SU-DHL-6 (cell line): ENCODE measurements at regions not wholly inside any gene's neighbourhood (a gene's known extent, or its start where the extent isn't known, plus 50 kb on each side); places are given as distances from the start of the nearest gene placed in this dataset.

Experiments
- H2AFZ ChIP-seq: fragments of 200-600 bp; sonication (generic); 2 replicates; pipeline ENCODE4 v1.6.1; 2014; ENCODE audit warnings: low read depth, mild to moderate bottlenecking, moderate library complexity, mixed read lengths, antibody characterized with exemption, low read length; ENCODE audit not compliant: severe bottlenecking
- H3F3A ChIP-seq: fragments of 200-600 bp; shearing (Covaris generic); 2 replicates; pipeline ENCODE4 v1.6.0; 2016; ENCODE audit warnings: antibody characterized with exemption, mild to moderate bottlenecking; ENCODE audit not compliant: insufficient read depth
- H3K27ac ChIP-seq: fragments of 200-600 bp; sonication (generic); 2 replicates; pipeline ENCODE4 v1.5.1; 2016; ENCODE audit warnings: low read depth, mild to moderate bottlenecking, low read length, moderate library complexity, mixed read lengths
- H3K27me3 ChIP-seq: fragments of 200-600 bp; sonication (generic), shearing (Covaris generic); 2 replicates; pipeline ENCODE4 v1.6.0; 2014; ENCODE audit warnings: mild to moderate bottlenecking, low read length
- H3K36me3 ChIP-seq: fragments of 200-600 bp; sonication (generic); 2 replicates; pipeline ENCODE4 v1.6.1; 2014; ENCODE audit warnings: mild to moderate bottlenecking, low read length, mixed read lengths
- H3K4me2 ChIP-seq: fragments of 300-600, 200-600 bp; shearing (Covaris generic), sonication (generic); 2 replicates; pipeline ENCODE4 v1.6.0; 2014; ENCODE audit warnings: low read length, low read depth, mild to moderate bottlenecking; ENCODE audit not compliant: poor library complexity, severe bottlenecking
- H3K4me3 ChIP-seq: fragments of 200-600 bp; sonication (generic); 2 replicates; pipeline ENCODE4 v1.5.1; 2014; ENCODE audit warnings: antibody characterized with exemption, low read length, mild to moderate bottlenecking, mixed read lengths; ENCODE audit not compliant: insufficient read depth, poor library complexity, severe bottlenecking
- H3K79me2 ChIP-seq: fragments of 200-600 bp; sonication (generic); 2 replicates; pipeline ENCODE4 v1.6.1; 2014; ENCODE audit warnings: mild to moderate bottlenecking, low read length, moderate library complexity; ENCODE audit not compliant: insufficient read depth
- H3K9ac ChIP-seq: fragments of 200-600 bp; sonication (generic); 2 replicates; pipeline ENCODE4 v1.7.0; 2014; ENCODE audit warnings: mild to moderate bottlenecking, low read length
- H3K9me2 ChIP-seq: fragments of 200-600 bp; sonication (generic); replicated peaks from 2 replicates; pipeline ENCODE4 v1.6.1; 2014; ENCODE audit warnings: low read length; ENCODE audit not compliant: insufficient read depth
- H3K9me3 ChIP-seq: fragments of 200-600 bp; sonication (generic); 2 replicates; pipeline ENCODE4 v1.6.1; 2014; ENCODE audit warnings: low read length, mixed read lengths; ENCODE audit not compliant: insufficient read depth
- H4K20me1 ChIP-seq: fragments of 200-600 bp; sonication (generic); 2 replicates; pipeline ENCODE4 v1.6.1; 2014; ENCODE audit warnings: low read depth, mild to moderate bottlenecking, antibody characterized with exemption, low read length, moderate library complexity, mixed read lengths
- CTCF ChIP-seq: fragments of 200-600 bp; sonication (generic); IDR thresholded peaks from one replicate; pipeline ENCODE4 v1.5.1; 2017; ENCODE audit warnings: antibody characterized with exemption, mild to moderate bottlenecking, low read length, moderate library complexity; ENCODE audit not compliant: insufficient read depth, poor library complexity, severe bottlenecking
- EZH2phosphoT487 ChIP-seq: fragments of 200-600 bp; sonication (generic), shearing (Covaris generic); conservative IDR thresholded peaks from 2 replicates; pipeline ENCODE4 v1.6.1; 2018; ENCODE audit warnings: mild to moderate bottlenecking, antibody characterized with exemption, low read length, moderate library complexity, mixed read lengths

DNA sequence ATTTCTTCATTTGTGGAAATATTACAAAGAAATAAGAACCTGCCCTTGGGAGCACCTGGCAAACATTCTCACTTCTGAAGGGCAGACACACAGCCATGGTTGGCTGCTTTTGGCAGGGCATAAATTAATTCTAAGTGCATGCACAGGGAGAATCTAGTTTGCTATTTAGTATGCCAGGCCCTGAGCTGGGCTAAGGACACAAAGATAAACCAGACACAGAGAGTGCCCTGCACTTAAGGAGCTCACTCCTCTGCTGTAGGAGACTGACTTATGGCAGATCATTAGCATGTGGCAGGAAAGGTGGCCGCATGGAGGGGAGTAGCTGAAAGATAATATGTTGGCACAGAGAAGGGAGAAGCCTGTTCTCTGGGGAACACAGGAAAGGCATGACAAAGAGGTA lies 367.0 kb downstream of the LPIN1 start:
- no peaks in the 10 kb centered on the region for H3K27me3 ChIP-seq
- no peak overlapping the region for H2AFZ ChIP-seq
- H3F3A ChIP-seq = peaks cover 38% of the 10 kb centered on the region
- H3K4me2 ChIP-seq = peak overlapping the region; percentile 33
- no peaks in the 10 kb centered on the region for H3K36me3 ChIP-seq
- no peak overlapping the region for H3K4me3 ChIP-seq
- no peaks in the 10 kb centered on the region for H3K9me2 ChIP-seq
- H4K20me1 ChIP-seq = no peaks in the 10 kb centered on the region
- no peaks in the 10 kb centered on the region for H3K79me2 ChIP-seq
- H3K9me3 ChIP-seq = no peaks in the 10 kb centered on the region
- peak overlapping the region; percentile 92 for H3K27ac ChIP-seq
- TF ChIP-seq EZH2phosphoT487 (no peak), CTCF (no peak)
- peak overlapping the region; percentile 40 for H3K9ac ChIP-seq

DNA sequence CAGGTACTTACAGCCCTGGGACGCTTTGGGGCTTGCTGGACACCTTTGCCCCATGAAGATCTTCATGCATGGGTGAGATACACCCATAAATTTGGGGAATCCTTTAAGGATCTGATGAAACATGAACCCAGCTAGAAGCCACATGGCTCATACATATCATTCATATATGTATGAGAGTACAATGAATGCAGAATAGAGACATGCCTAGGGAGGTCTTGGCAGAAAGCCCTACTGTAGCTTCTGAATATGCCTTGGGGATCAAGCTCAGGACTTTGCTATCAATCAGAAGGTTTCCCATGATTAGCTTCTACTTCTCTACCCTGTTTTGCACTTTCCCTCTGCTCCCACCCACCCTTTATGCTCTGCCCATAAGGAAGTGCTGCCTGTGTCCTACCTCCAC lies 368.4 kb downstream of the LPIN1 start:
- no peak for TF ChIP-seq CTCF
- no peak for TF ChIP-seq EZH2phosphoT487
- Histone ChIP-seq H3K27me3 (no peaks in the 10 kb centered on the region), H3K79me2 (no peaks in the 10 kb centered on the region), H4K20me1 (no peaks in the 10 kb centered on the region), H2AFZ (no peak overlapping the region), H3K27ac (peak overlapping the region; percentile 92), H3K9ac (peak overlapping the region; percentile 38; the same call in 1 of the 2 replicates), H3K4me3 (no peak overlapping the region), H3K9me2 (no peaks in the 10 kb centered on the region), H3K9me3 (no peaks in the 10 kb centered on the region), H3K36me3 (no peaks in the 10 kb centered on the region), H3K4me2 (peak overlapping the region; percentile 31), H3F3A (peaks cover 44% of the 10 kb centered on the region)

DNA sequence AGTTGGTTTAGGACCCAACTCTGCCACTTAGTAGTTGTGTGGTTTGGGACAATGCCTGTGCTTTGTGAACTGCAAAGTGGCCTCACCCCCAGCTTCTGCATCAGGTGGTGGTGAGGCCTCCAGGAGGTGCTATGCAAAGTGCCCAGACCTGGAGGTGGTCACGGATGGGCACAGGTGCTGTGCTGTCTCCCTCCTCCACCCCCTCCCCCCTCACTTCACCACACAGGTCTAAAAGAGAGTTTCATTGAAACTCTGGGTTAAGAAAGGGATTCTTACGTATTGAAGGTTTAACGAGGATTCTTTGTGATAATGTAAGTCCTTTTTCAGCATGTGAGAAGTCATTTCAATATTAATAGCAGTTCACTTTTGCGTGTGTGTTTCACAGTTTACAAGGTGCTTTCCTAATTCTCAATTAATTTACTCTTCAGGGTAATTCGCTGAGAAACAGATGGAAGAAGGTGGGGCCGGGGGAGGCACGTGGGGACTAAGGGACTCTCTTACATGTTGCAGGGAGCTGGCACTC lies 369.9 kb downstream of the LPIN1 start:
- Histone ChIP-seq H3K79me2 (no peaks in the 10 kb centered on the region), H3K4me3 (peak overlapping the region; percentile 36), H3K9ac (peak overlapping the region; percentile 60), H4K20me1 (no peaks in the 10 kb centered on the region), H3F3A (peaks cover 44% of the 10 kb centered on the region), H3K4me2 (peak overlapping the region; percentile 84), H3K27me3 (no peaks in the 10 kb centered on the region), H3K9me2 (no peaks in the 10 kb centered on the region), H3K36me3 (no peaks in the 10 kb centered on the region), H2AFZ (no peak overlapping the region), H3K27ac (peak overlapping the region; percentile 92), H3K9me3 (no peaks in the 10 kb centered on the region)
- TF ChIP-seq CTCF (no peak), EZH2phosphoT487 (no peak)

GRCh38 chr2:12119841-12120240 lies 373.4 kb downstream of the LPIN1 start:
- Histone ChIP-seq H3K36me3 (no peaks in the 10 kb centered on the region), H3K9me3 (no peaks in the 10 kb centered on the region), H4K20me1 (no peaks in the 10 kb centered on the region), H3K9me2 (no peaks in the 10 kb centered on the region), H3K79me2 (no peaks in the 10 kb centered on the region), H3K27me3 (no peaks in the 10 kb centered on the region), H3K4me3 (no peak overlapping the region), H2AFZ (no peak overlapping the region), H3K4me2 (no peak overlapping the region), H3K9ac (no peak overlapping the region), H3F3A (peaks cover 24% of the 10 kb centered on the region), H3K27ac (no peak overlapping the region)
- TF ChIP-seq EZH2phosphoT487 (no peak), CTCF (no peak)
